ENCODE measurements at regions not wholly inside any gene's neighbourhood (a gene's known extent, or its start where the extent isn't known, plus 50 kb on each side); places are given as distances from the start of the nearest gene placed in this dataset.
"Not testable (repeated sequence)": the region's sequence is repeated elsewhere in the genome, so short reads cannot be mapped to it uniquely, and the experiment has no call there.

- DNase-seq = not testable (repeated sequence)
Observed at GRCh38 chr16:22572331-22573224, 61.9 kb downstream of the NPIPB5 start.

GRCh38 chr16:22573225-22573530, 62.5 kb downstream of the NPIPB5 start:
- not testable (repeated sequence) for DNase-seq

- not testable (repeated sequence) for DNase-seq
Observed at GRCh38 chr16:22576506-22576905, 65.8 kb downstream of the NPIPB5 start.

- not testable (repeated sequence) for DNase-seq
Observed at GRCh38 chr16:22583195-22583594, 72.5 kb downstream of the NPIPB5 start.

GRCh38 chr16:22584459-22584858, 73.8 kb downstream of the NPIPB5 start:
- not testable (repeated sequence) for DNase-seq

- not testable (repeated sequence) for DNase-seq
Observed at GRCh38 chr16:22584941-22585340, 74.2 kb downstream of the NPIPB5 start.

GRCh38 chr16:22585431-22585830, 74.7 kb downstream of the NPIPB5 start:
- DNase-seq = not testable (repeated sequence)

GRCh38 chr16:22586732-22587131, 76.0 kb downstream of the NPIPB5 start:
- not testable (repeated sequence) for DNase-seq

GRCh38 chr16:22589757-22590156, 79.1 kb downstream of the NPIPB5 start:
- not testable (repeated sequence) for DNase-seq

- DNase-seq = not testable (repeated sequence)
Observed at GRCh38 chr16:22596445-22597045, 85.9 kb downstream of the NPIPB5 start.

GRCh38 chr16:22603744-22604143, 93.1 kb downstream of the NPIPB5 start:
- DNase-seq = not testable (repeated sequence)

GRCh38 chr16:22606619-22607018, 95.9 kb downstream of the NPIPB5 start:
- not testable (repeated sequence) for DNase-seq

- not testable (repeated sequence) for DNase-seq
Observed at GRCh38 chr16:22609798-22610197, 99.1 kb downstream of the NPIPB5 start.

GRCh38 chr16:22611128-22611527, 100.4 kb downstream of the NPIPB5 start:
- DNase-seq = not testable (repeated sequence)

- no peak for DNase-seq
Observed at GRCh38 chr16:22614271-22614947, 103.7 kb downstream of the NPIPB5 start.

GRCh38 chr16:22618842-22619241, 108.2 kb downstream of the NPIPB5 start:
- DNase-seq = peak; percentile 68

- DNase-seq = no peak
Observed at GRCh38 chr16:22621586-22622155, 111.0 kb downstream of the NPIPB5 start.

GRCh38 chr16:22622703-22623102, 112.0 kb downstream of the NPIPB5 start:
- no peak for DNase-seq

GRCh38 chr16:22623351-22623781, 112.7 kb downstream of the NPIPB5 start:
- DNase-seq = no peak

GRCh38 chr16:22624038-22624799, 113.5 kb downstream of the NPIPB5 start:
- DNase-seq = no peak

- DNase-seq = no peak
Observed at GRCh38 chr16:22624800-22625533, 114.3 kb downstream of the NPIPB5 start.

- no peak for DNase-seq
Observed at GRCh38 chr16:22625967-22626366, 115.3 kb downstream of the NPIPB5 start.
